Kidney (tissue), 13 donors: ENCODE measurements at regions not wholly inside any gene's neighbourhood (a gene's known extent, or its start where the extent isn't known, plus 50 kb on each side); places are given as distances from the start of the nearest gene placed in this dataset.

Experiments
- DNase-seq, 5 donors: peaks; one replicate each; pipeline ENCODE4 v3.0.0-alpha.2; 2013 to 2020
- FAIRE-seq: peaks from 2 replicates; lab custom pipeline; 2012; peaks lifted over from hg19 to GRCh38; lab: Jason Lieb, UNC
- H3K27ac ChIP-seq, 2 donors: one replicate each; pipeline ENCODE4 v1.7.0; 2013; ENCODE audit warnings: low read depth in 2 of 2, low read length in 2 of 2, inconsistent platforms in 1 of 2
- H3K27me3 ChIP-seq: one replicate; pipeline ENCODE4 v1.7.1; 2013; ENCODE audit warnings: low read length, inconsistent platforms; ENCODE audit not compliant: control insufficient read depth, insufficient read depth
- H3K36me3 ChIP-seq, 3 donors: one replicate each; pipeline versions ENCODE4 v1.7.0 to v1.7.1; 2013; ENCODE audit warnings: low read length in 3 of 3, control low read depth in 1 of 3, inconsistent platforms in 1 of 3; ENCODE audit not compliant: insufficient read depth in 3 of 3, control insufficient read depth in 2 of 3
- H3K4me1 ChIP-seq, 3 donors: one replicate each; pipeline versions ENCODE4 v1.7.0 to v1.7.1; 2013; ENCODE audit warnings: low read length in 3 of 3, inconsistent platforms in 1 of 3, low read depth in 1 of 3; ENCODE audit not compliant: control insufficient read depth in 2 of 3, insufficient read depth in 2 of 3
- H3K4me3 ChIP-seq, 3 donors: one replicate each; pipeline versions ENCODE4 v1.7.0 to v1.8.1; 2013; ENCODE audit warnings: low read length in 3 of 3, control low read depth in 1 of 3, inconsistent platforms in 1 of 3
- H3K9ac ChIP-seq, 3 donors: one replicate each; pipeline versions ENCODE4 v1.7.0 to v1.7.1; 2013; ENCODE audit warnings: low read length in 3 of 3, control low read depth in 1 of 3, inconsistent platforms in 1 of 3
- H3K9me3 ChIP-seq, 3 donors: one replicate each; pipeline versions ENCODE4 v1.7.0 to v1.7.1; 2013; ENCODE audit warnings: low read length in 3 of 3, control low read depth in 1 of 3, inconsistent platforms in 1 of 3; ENCODE audit not compliant: control insufficient read depth in 2 of 3, insufficient read depth in 1 of 3
- intact Hi-C: fragments of 100-400 bp; cut with DNase I; formaldehyde crosslinking; loops from one replicate; pipeline ENCODE4 v1.11.1; 2022
- TF ChIP-seq, protein P1 (sequence below): IDR thresholded peaks from 3 replicates; pipeline ENCODE4 v1.5.1; 2012; ENCODE audit warnings: mild to moderate bottlenecking, moderate library complexity, borderline replicate concordance; ENCODE audit not compliant: insufficient read depth; ENCODE audit errors: extremely low read depth
- donor health status: control.
- donor health status: control.
- donor health status: control.
- donor health status: control.
- donor health status: control.
- donor health status: DM: yes; HTN: yes; CAD: no.
- donor health status: Normal renal cell carcinoma (clear cell type).

DNA sequence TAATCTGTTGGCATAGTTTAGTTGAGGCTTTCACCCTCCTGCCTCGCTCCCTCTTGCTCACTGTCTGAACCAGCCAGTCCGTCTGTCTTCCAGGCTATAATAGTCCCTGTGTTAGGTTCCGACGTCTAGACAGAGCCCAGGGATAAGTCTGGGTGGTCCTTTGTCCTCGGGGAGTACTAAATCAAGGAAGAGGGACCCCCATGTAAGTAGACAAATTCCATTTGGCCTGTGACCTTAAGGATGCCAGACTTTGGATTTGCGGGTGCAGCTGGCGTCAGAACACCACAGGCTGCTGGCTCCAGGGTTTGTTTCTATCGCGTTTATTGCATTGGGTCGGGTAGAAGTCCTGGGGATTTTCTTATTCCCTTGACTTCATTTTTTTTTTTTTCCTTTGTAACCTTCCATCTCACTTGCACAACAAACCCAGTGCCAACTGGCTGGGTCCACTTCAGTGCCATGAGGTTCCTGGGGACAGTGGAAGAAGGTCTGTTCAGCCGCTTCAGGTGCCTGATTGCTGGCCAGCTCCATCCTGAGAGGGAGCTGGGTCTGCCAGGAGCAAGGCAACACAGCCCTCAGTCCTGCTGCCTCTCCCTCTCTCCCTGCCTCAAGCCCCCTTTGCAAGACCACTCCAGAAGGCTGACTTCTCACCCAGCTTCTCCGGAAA, 95.4 kb upstream of the KLHL25 start:
- Histone ChIP-seq H3K9ac (no peak overlapping the region), H3K4me1 (no peaks in the 10 kb centered on the region), H3K4me3 (no peak overlapping the region), H3K36me3 (no peaks in the 10 kb centered on the region), H3K27ac (no peak overlapping the region), H3K27me3 (no peaks in the 10 kb centered on the region), H3K9me3 (no peaks in the 10 kb centered on the region)
- DNase-seq (no peak), FAIRE-seq (no peak)
- intact Hi-C loops, result no loop called here
- TF ChIP-seq, protein P1, sequence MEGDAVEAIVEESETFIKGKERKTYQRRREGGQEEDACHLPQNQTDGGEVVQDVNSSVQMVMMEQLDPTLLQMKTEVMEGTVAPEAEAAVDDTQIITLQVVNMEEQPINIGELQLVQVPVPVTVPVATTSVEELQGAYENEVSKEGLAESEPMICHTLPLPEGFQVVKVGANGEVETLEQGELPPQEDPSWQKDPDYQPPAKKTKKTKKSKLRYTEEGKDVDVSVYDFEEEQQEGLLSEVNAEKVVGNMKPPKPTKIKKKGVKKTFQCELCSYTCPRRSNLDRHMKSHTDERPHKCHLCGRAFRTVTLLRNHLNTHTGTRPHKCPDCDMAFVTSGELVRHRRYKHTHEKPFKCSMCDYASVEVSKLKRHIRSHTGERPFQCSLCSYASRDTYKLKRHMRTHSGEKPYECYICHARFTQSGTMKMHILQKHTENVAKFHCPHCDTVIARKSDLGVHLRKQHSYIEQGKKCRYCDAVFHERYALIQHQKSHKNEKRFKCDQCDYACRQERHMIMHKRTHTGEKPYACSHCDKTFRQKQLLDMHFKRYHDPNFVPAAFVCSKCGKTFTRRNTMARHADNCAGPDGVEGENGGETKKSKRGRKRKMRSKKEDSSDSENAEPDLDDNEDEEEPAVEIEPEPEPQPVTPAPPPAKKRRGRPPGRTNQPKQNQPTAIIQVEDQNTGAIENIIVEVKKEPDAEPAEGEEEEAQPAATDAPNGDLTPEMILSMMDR, result no peak

DNA sequence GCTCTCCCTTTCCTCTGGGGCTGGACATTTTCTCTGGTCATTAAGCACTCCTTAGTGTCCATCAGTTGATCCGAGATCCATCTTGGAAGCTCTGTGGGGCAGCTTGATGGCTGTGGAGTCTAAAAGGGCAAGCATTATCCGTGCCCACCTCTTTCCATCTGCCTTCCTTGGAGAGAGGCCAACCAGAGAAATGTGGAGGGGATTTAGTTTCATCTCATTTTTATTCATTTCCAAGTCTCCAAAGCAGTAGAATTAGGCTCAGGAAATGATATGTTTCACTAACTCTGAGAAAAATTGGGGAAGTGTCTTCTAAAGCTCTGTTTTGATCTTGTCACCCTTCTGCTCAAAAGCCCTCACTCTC, 95.9 kb upstream of the KLHL25 start:
- no peak overlapping the region for H3K27ac ChIP-seq
- H3K36me3 ChIP-seq, result no peaks in the 10 kb centered on the region
- H3K4me1 ChIP-seq, result no peaks in the 10 kb centered on the region
- TF ChIP-seq, protein P1, result no peak
- H3K9me3 ChIP-seq, result no peaks in the 10 kb centered on the region
- H3K27me3 ChIP-seq, result no peaks in the 10 kb centered on the region
- intact Hi-C loops, result no loop called here
- no peak overlapping the region for H3K4me3 ChIP-seq
- H3K9ac ChIP-seq, result no peak overlapping the region
- FAIRE-seq (no peak), DNase-seq (no peak)

DNA sequence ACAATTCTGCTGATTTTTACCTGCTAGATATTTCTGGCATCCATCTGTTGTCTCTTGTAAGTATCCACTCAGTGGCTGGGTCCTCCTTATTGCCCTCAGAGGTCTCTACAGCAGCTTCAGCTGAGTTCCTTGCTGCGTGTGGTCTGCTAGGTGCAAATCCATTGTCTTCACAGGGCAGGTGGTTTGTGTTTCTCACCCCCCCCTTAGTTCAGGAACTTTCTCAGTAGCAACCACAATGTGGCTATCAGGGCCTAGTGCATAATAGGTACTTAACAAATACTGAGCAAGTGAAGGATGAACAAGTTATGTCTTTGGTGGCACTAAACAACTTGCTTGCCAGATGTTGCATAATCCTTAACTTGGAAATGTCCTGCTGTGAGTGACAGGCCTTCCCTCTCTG, 96.7 kb upstream of the KLHL25 start:
- TF ChIP-seq, protein P1, result no peak
- H3K27me3 ChIP-seq, result no peaks in the 10 kb centered on the region
- H3K9me3 ChIP-seq, result no peaks in the 10 kb centered on the region
- no peaks in the 10 kb centered on the region for H3K4me1 ChIP-seq
- FAIRE-seq (no peak), DNase-seq (no peak)
- intact Hi-C loops, result no loop called here
- H3K36me3 ChIP-seq, result no peaks in the 10 kb centered on the region
- H3K4me3 ChIP-seq, result no peak overlapping the region
- H3K9ac ChIP-seq, result no peak overlapping the region
- no peak overlapping the region for H3K27ac ChIP-seq

DNA sequence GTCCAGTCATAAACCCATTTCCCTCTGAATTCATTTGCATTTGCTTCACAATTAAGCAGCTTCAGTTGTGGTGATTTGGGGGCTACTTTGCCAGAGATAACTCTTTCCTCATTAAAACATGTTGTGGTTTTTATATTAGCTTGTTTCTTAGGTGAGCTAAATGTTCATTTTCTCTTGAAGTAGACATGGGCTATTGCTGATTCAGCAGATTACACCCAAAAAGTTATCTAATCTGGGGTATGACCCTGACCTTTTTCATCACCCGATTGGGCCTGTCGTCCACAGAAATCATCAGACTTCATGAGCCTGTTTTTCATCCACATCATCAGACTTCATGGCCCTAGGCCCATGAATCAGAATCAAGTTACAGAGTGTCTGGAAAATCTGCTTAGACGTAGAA, 97.5 kb upstream of the KLHL25 start:
- no peaks in the 10 kb centered on the region for H3K27me3 ChIP-seq
- no peaks in the 10 kb centered on the region for H3K4me1 ChIP-seq
- DNase-seq, result no peak
- TF ChIP-seq, protein P1, result no peak
- no peak for FAIRE-seq
- no peak overlapping the region for H3K4me3 ChIP-seq
- no peak overlapping the region for H3K9ac ChIP-seq
- H3K9me3 ChIP-seq, result no peaks in the 10 kb centered on the region
- H3K36me3 ChIP-seq, result no peaks in the 10 kb centered on the region
- intact Hi-C loops, result no loop called here
- H3K27ac ChIP-seq, result no peak overlapping the region
